HEK293 (cell line): ENCODE measurements at regions not wholly inside any gene's neighbourhood (a gene's known extent, or its start where the extent isn't known, plus 50 kb on each side); places are given as distances from the start of the nearest gene placed in this dataset.

Source experiments
- CTCF ChIA-PET: fragments of 350-600 bp; formaldehyde crosslinking; extraction: SDS; loops from one replicate; lab custom pipeline; 2021; ENCODE audit warnings: antibody characterized with exemption; lab: Yijun Ruan, JAX
- POLR2A ChIA-PET: fragments of 300-600 bp; formaldehyde crosslinking; extraction: SDS; loops from one replicate; lab custom pipeline; 2020; ENCODE audit warnings: antibody characterized with exemption, inconsistent platforms; lab: Yijun Ruan, JAX
- H3K27ac ChIP-seq: fragments of 200-500 bp; sonication (Bioruptor generic); 2 replicates; pipeline ENCODE4 v1.5.1; 2014; ENCODE audit warnings: low read depth, low read length, control low read depth, inconsistent platforms; ENCODE audit errors: extremely low read depth
- H3K36me3 ChIP-seq, 2 experiments: fragments of 200-500 bp in 1 of 2; sonication (Bioruptor generic) in 1 of 2; 1 replicate in 1 of 2; 2 replicates in 1 of 2; pipeline ENCODE4 v1.5.1; 2014 to 2017; ENCODE audit warnings: inconsistent platforms in 2 of 2, low read length in 2 of 2; ENCODE audit not compliant: control insufficient read depth in 2 of 2, insufficient read depth in 1 of 2
- H3K4me1 ChIP-seq: fragments of 200-500 bp; sonication (Bioruptor generic); 2 replicates; pipeline ENCODE4 v1.5.1; 2014; ENCODE audit warnings: mild to moderate bottlenecking, low read length, inconsistent platforms; ENCODE audit not compliant: control insufficient read depth, insufficient read depth
- H3K4me3 ChIP-seq: 2 replicates; pipeline ENCODE4 v1.5.1; 2011; ENCODE audit warnings: low read depth, mild to moderate bottlenecking, control low read depth, low read length, moderate library complexity
- H3K9me3 ChIP-seq: fragments of 200-500 bp; sonication (Bioruptor generic); 2 replicates; pipeline ENCODE4 v1.5.1; 2014; ENCODE audit warnings: low read depth, low read length, inconsistent platforms; ENCODE audit not compliant: control insufficient read depth, insufficient read depth
- AEBP2 ChIP-seq: fragments of 450-650 bp; formaldehyde crosslinking; IDR thresholded peaks from 2 replicates; pipeline ENCODE4 v1.5.1; 2016; ENCODE audit warnings: missing biosample characterization, missing genetic modification characterization, borderline replicate concordance
- ELK4 ChIP-seq: IDR thresholded peaks from 2 replicates; pipeline ENCODE4 v1.6.1; 2011; ENCODE audit warnings: mild to moderate bottlenecking, low read depth, low read length, borderline replicate concordance
- KLF1 ChIP-seq: fragments of 450-650 bp; formaldehyde crosslinking; IDR thresholded peaks from 2 replicates; pipeline ENCODE4 v1.5.1; 2016; ENCODE audit warnings: missing biosample characterization, missing genetic modification characterization
- KLF10 ChIP-seq: fragments of 450-650 bp; IDR thresholded peaks from 2 replicates; pipeline ENCODE4 v1.5.1; 2018; ENCODE audit warnings: missing biosample characterization, mild to moderate bottlenecking, missing genetic modification characterization
- MZF1 ChIP-seq: fragments of 450-650 bp; formaldehyde crosslinking; IDR thresholded peaks from 2 replicates; pipeline ENCODE4 v1.5.1; 2017; ENCODE audit warnings: missing biosample characterization, missing genetic modification characterization, borderline replicate concordance
- OVOL3 ChIP-seq: fragments of 450-650 bp; formaldehyde crosslinking; IDR thresholded peaks from 2 replicates; pipeline ENCODE4 v1.5.1; 2016; ENCODE audit warnings: missing biosample characterization, missing genetic modification characterization
- PRDM4 ChIP-seq: fragments of 450-650 bp; formaldehyde crosslinking; IDR thresholded peaks from 2 replicates; pipeline ENCODE4 v1.5.1; 2017; ENCODE audit warnings: missing biosample characterization, missing genetic modification characterization
- YY1 ChIP-seq: fragments of 450-650 bp; formaldehyde crosslinking; IDR thresholded peaks from 2 replicates; pipeline ENCODE4 v1.5.1; 2018; ENCODE audit warnings: missing biosample characterization, missing genetic modification characterization
- ZBTB49 ChIP-seq: fragments of 450-650 bp; formaldehyde crosslinking; IDR thresholded peaks from 2 replicates; pipeline ENCODE4 v1.5.1; 2016; ENCODE audit warnings: missing biosample characterization, missing genetic modification characterization, low read depth
- ZBTB6 ChIP-seq: fragments of 450-650 bp; formaldehyde crosslinking; IDR thresholded peaks from 2 replicates; pipeline ENCODE4 v1.5.1; 2017; ENCODE audit warnings: missing biosample characterization, missing genetic modification characterization
- ZNF114 ChIP-seq: fragments of 450-650 bp; formaldehyde crosslinking; IDR thresholded peaks from 2 replicates; pipeline ENCODE4 v1.5.0; 2017; ENCODE audit warnings: missing biosample characterization, missing genetic modification characterization
- ZNF138 ChIP-seq: fragments of 450-650 bp; formaldehyde crosslinking; IDR thresholded peaks from 2 replicates; pipeline ENCODE4 v1.5.1; 2016; ENCODE audit warnings: missing biosample characterization, missing genetic modification characterization, borderline replicate concordance
- ZNF155 ChIP-seq: fragments of 450-650 bp; formaldehyde crosslinking; IDR thresholded peaks from 2 replicates; pipeline ENCODE4 v1.5.1; 2016; ENCODE audit warnings: missing biosample characterization, missing genetic modification characterization
- ZNF335 ChIP-seq: fragments of 450-650 bp; formaldehyde crosslinking; conservative IDR thresholded peaks from 2 replicates; pipeline ENCODE4 v1.5.1; 2016; ENCODE audit warnings: missing biosample characterization, missing genetic modification characterization
- ZNF354C ChIP-seq: fragments of 450-650 bp; formaldehyde crosslinking; IDR thresholded peaks from 2 replicates; pipeline ENCODE4 v1.5.1; 2016; ENCODE audit warnings: missing biosample characterization, missing genetic modification characterization, low read depth, borderline replicate concordance
- ZNF394 ChIP-seq: fragments of 450-650 bp; formaldehyde crosslinking; IDR thresholded peaks from 2 replicates; pipeline ENCODE4 v1.5.1; 2016; ENCODE audit warnings: missing biosample characterization, missing genetic modification characterization, mild to moderate bottlenecking, moderate library complexity, borderline replicate concordance
- ZNF473 ChIP-seq: fragments of 450-650 bp; formaldehyde crosslinking; IDR thresholded peaks from 2 replicates; pipeline ENCODE4 v1.5.1; 2017; ENCODE audit warnings: missing biosample characterization, missing genetic modification characterization
- ZNF501 ChIP-seq: fragments of 450-650 bp; formaldehyde crosslinking; IDR thresholded peaks from 2 replicates; pipeline ENCODE4 v1.5.1; 2016; ENCODE audit warnings: missing biosample characterization, missing genetic modification characterization
- ZNF623 ChIP-seq: fragments of 450-650 bp; formaldehyde crosslinking; IDR thresholded peaks from 2 replicates; pipeline ENCODE4 v1.5.1; 2016; ENCODE audit warnings: missing biosample characterization, missing genetic modification characterization
- ZNF660 ChIP-seq: fragments of 450-650 bp; IDR thresholded peaks from 2 replicates; pipeline ENCODE4 v1.5.1; 2018; ENCODE audit warnings: missing biosample characterization, mild to moderate bottlenecking, missing genetic modification characterization
- ZNF768 ChIP-seq: fragments of 450-650 bp; formaldehyde crosslinking; IDR thresholded peaks from 2 replicates; pipeline ENCODE4 v1.5.1; 2018; ENCODE audit warnings: missing biosample characterization, mild to moderate bottlenecking, missing genetic modification characterization
- ZNF792 ChIP-seq: fragments of 450-650 bp; formaldehyde crosslinking; IDR thresholded peaks from 2 replicates; pipeline ENCODE4 v1.5.1; 2016; ENCODE audit warnings: missing biosample characterization, missing genetic modification characterization
- ZSCAN18 ChIP-seq: fragments of 450-650 bp; formaldehyde crosslinking; IDR thresholded peaks from 2 replicates; pipeline ENCODE4 v1.5.1; 2016; ENCODE audit warnings: missing biosample characterization, missing genetic modification characterization

- TF ChIP-seq ZNF792 (no peak), KLF10 (tag by site-specific recombination) (no peak), ZBTB49 (tag by site-specific recombination) (no peak), ZNF501 (tag by site-specific recombination) (no peak), ZSCAN18 (tag by site-specific recombination) (no peak), ZNF138 (no peak), ZNF394 (no peak), KLF1 (tag by site-specific recombination) (no peak)
Measured at GRCh38 chr20:4439461-4439860, 190.4 kb upstream of the ADRA1D start (continued).

GRCh38 chr20:4437131-4437530 lies 188.0 kb upstream of the ADRA1D start:
- TF ChIP-seq PRDM4 (tag by site-specific recombination): no peak
- TF ChIP-seq ELK4: no peak
- no peak for TF ChIP-seq ZNF473 (tag by site-specific recombination)
- no peak for TF ChIP-seq YY1 (tag by site-specific recombination)
- no peak for TF ChIP-seq ZNF155 (tag by site-specific recombination)
- TF ChIP-seq ZBTB6: no peak
- TF ChIP-seq OVOL3 (tag by site-specific recombination): no peak
- TF ChIP-seq ZNF114 (tag by site-specific recombination): no peak
- no peak for TF ChIP-seq MZF1
- no peak for TF ChIP-seq ZNF660 (tag by site-specific recombination)
- TF ChIP-seq ZNF623 (tag by site-specific recombination): no peak
- TF ChIP-seq AEBP2 (tag by site-specific recombination): no peak
- TF ChIP-seq ZNF768 (tag by site-specific recombination): no peak
- no peak for TF ChIP-seq ZNF335
- TF ChIP-seq ZNF354C (tag by site-specific recombination): no peak
- TF ChIP-seq, all 188 proteins: peak for 0
- ChIA-PET CTCF (interaction anchor here (0.6 kb wide), 1 partner anchor 124 kb away, joined by 4 read pairs; no protein-coding TSS in a partner anchor), POLR2A (no interaction called here)
- Histone ChIP-seq H3K4me3 (no peak overlapping the region), H3K27ac (no peak overlapping the region), H3K4me1 (no peaks in the 10 kb centered on the region), H3K36me3 (no peaks in the 10 kb centered on the region), H3K9me3 (no peaks in the 10 kb centered on the region)
